Astrocyte (in vitro differentiated cells and primary cell): ENCODE measurements at regions not wholly inside any gene's neighbourhood (a gene's known extent, or its start where the extent isn't known, plus 50 kb on each side); places are given as distances from the start of the nearest gene placed in this dataset.

Experiments
- DNase-seq: peaks from one replicate; pipeline ENCODE4 v3.0.0-alpha.2; 2010; ENCODE audit warnings: low read depth
- FAIRE-seq: peaks from 2 replicates; lab custom pipeline; 2011; peaks lifted over from hg19 to GRCh38; lab: Jason Lieb, UNC
- H2AFZ ChIP-seq: 2 replicates; pipeline ENCODE4 v1.6.0; 2012; ENCODE audit warnings: low read depth, low read length, inconsistent platforms
- H3K27ac ChIP-seq: 2 replicates; pipeline ENCODE4 v1.5.1; 2011; ENCODE audit warnings: low read depth, low read length, inconsistent platforms
- H3K27me3 ChIP-seq: 2 replicates; pipeline ENCODE4 v1.6.0; 2011; ENCODE audit warnings: low read length, inconsistent platforms; ENCODE audit not compliant: insufficient read depth
- H3K36me3 ChIP-seq: 2 replicates; pipeline ENCODE4 v1.5.1; 2011; ENCODE audit warnings: low read length, inconsistent platforms; ENCODE audit not compliant: insufficient read depth
- H3K4me1 ChIP-seq: 2 replicates; pipeline ENCODE4 v1.5.1; 2011; ENCODE audit warnings: low read length, inconsistent platforms; ENCODE audit not compliant: insufficient read depth
- H3K4me2 ChIP-seq: 2 replicates; pipeline ENCODE4 v1.6.0; 2012; ENCODE audit warnings: low read length, inconsistent platforms
- H3K4me3 ChIP-seq: 2 replicates; pipeline ENCODE4 v1.5.1; 2011; ENCODE audit warnings: low read depth, mild to moderate bottlenecking, low read length, inconsistent platforms; ENCODE audit not compliant: insufficient read depth
- H3K79me2 ChIP-seq: 2 replicates; pipeline ENCODE4 v1.6.0; 2012; ENCODE audit warnings: mild to moderate bottlenecking, low read length, inconsistent platforms; ENCODE audit not compliant: insufficient read depth
- H3K9ac ChIP-seq: 2 replicates; pipeline ENCODE4 v1.6.0; 2012; ENCODE audit warnings: mild to moderate bottlenecking, low read length, inconsistent platforms
- H3K9me3 ChIP-seq: 2 replicates; pipeline ENCODE4 v1.5.1; 2012; ENCODE audit warnings: low read depth, mild to moderate bottlenecking, low read length, inconsistent platforms; ENCODE audit not compliant: insufficient read depth
- H4K20me1 ChIP-seq: 2 replicates; pipeline ENCODE4 v1.6.0; 2012; ENCODE audit warnings: low read length, inconsistent platforms; ENCODE audit not compliant: insufficient read depth
- H3K27ac Mint-ChIP-seq: one replicate; pipeline ENCODE4 v1.8.0; 2021; ENCODE audit warnings: mild to moderate bottlenecking, mixed read lengths; ENCODE audit not compliant: unreplicated experiment
- H3K27me3 Mint-ChIP-seq: one replicate; pipeline ENCODE4 v1.8.0; 2021; ENCODE audit warnings: low read depth, mixed read lengths; ENCODE audit not compliant: unreplicated experiment
- H3K36me3 Mint-ChIP-seq: one replicate; pipeline ENCODE4 v1.8.0; 2021; ENCODE audit warnings: low read depth, mixed read lengths; ENCODE audit not compliant: unreplicated experiment
- H3K4me1 Mint-ChIP-seq: one replicate; pipeline ENCODE4 v1.8.0; 2021; ENCODE audit warnings: low read depth, mixed read lengths; ENCODE audit not compliant: unreplicated experiment
- H3K4me3 Mint-ChIP-seq: one replicate; pipeline ENCODE4 v1.8.0; 2021; ENCODE audit warnings: mild to moderate bottlenecking, moderate library complexity, mixed read lengths; ENCODE audit not compliant: unreplicated experiment
- H3K9me3 Mint-ChIP-seq: one replicate; pipeline ENCODE4 v1.8.0; 2021; ENCODE audit warnings: mild to moderate bottlenecking, mixed read lengths; ENCODE audit not compliant: unreplicated experiment
- EZH2 ChIP-seq: IDR thresholded peaks from 2 replicates; pipeline ENCODE4 v1.6.1; 2012; ENCODE audit warnings: mild to moderate bottlenecking, low read length, inconsistent platforms; ENCODE audit not compliant: insufficient read depth
- TF ChIP-seq, protein P1 (sequence below): IDR thresholded peaks from 2 replicates; pipeline ENCODE4 v1.5.1; 2011; ENCODE audit warnings: low read depth, mild to moderate bottlenecking, inconsistent platforms, low read length, moderate library complexity; ENCODE audit not compliant: insufficient read depth

DNA sequence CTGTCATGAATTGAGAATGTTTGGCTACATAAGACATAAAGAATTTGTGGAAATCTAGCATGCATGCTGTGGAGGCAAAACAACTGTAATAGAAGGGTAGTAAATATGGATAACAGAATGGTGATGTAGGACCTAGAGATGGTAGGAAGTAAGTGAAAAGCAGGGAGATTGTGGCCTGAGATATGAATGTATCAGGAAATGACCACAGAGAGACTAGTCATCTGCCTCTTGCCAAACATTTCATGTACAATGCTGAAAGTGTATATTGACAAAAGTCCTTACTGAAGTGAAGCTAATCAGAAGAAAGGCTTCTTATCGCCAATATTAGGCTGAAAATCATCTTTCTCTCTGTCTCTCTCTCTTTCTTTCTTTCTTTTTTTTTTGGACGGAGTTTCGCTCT, 873.1 kb upstream of the CTNND2 start:
- Histone ChIP-seq H3K4me2 (no peak overlapping the region), H3K36me3 (no peaks in the 10 kb centered on the region), H3K79me2 (no peaks in the 10 kb centered on the region), H3K9me3 (no peaks in the 10 kb centered on the region), H4K20me1 (no peaks in the 10 kb centered on the region), H3K27ac (no peak overlapping the region), H3K4me1 (no peaks in the 10 kb centered on the region), H3K27me3 (no peaks in the 10 kb centered on the region), H3K4me3 (no peak overlapping the region), H2AFZ (no peak overlapping the region), H3K9ac (no peak overlapping the region)
- FAIRE-seq (no peak), DNase-seq (no peak)
- Mint-ChIP-seq H3K27me3 (no peaks in the 10 kb centered on the region), H3K27ac (no peak overlapping the region), H3K4me3 (no peak overlapping the region), H3K36me3 (no peaks in the 10 kb centered on the region), H3K9me3 (no peaks in the 10 kb centered on the region), H3K4me1 (peaks cover 2% of the 10 kb centered on the region)
- no peak for TF ChIP-seq EZH2
- TF ChIP-seq, protein P1, sequence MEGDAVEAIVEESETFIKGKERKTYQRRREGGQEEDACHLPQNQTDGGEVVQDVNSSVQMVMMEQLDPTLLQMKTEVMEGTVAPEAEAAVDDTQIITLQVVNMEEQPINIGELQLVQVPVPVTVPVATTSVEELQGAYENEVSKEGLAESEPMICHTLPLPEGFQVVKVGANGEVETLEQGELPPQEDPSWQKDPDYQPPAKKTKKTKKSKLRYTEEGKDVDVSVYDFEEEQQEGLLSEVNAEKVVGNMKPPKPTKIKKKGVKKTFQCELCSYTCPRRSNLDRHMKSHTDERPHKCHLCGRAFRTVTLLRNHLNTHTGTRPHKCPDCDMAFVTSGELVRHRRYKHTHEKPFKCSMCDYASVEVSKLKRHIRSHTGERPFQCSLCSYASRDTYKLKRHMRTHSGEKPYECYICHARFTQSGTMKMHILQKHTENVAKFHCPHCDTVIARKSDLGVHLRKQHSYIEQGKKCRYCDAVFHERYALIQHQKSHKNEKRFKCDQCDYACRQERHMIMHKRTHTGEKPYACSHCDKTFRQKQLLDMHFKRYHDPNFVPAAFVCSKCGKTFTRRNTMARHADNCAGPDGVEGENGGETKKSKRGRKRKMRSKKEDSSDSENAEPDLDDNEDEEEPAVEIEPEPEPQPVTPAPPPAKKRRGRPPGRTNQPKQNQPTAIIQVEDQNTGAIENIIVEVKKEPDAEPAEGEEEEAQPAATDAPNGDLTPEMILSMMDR, result no peak

DNA sequence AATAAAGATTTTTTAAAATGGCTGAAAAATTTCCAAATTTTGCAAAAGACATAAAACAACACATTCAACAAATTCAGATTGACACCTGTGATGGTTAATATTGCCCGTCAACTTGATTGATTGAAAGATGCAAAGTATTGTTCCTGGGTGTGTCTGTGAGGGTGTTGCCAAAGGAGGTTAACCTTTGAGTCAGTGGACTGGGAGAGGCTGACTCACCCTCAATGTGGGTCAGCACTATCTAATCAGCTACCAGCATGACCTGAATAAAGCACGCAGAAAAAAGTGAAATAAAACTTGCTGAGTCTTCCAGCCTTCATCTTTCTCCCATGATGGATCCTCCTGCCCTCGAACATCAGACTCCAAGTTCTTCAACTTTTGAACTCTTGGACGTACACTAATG, 868.0 kb upstream of the CTNND2 start:
- Histone ChIP-seq H2AFZ (no peak overlapping the region), H3K27ac (no peak overlapping the region), H3K4me2 (no peak overlapping the region), H3K9ac (no peak overlapping the region), H3K27me3 (no peaks in the 10 kb centered on the region), H3K4me3 (no peak overlapping the region), H3K9me3 (no peaks in the 10 kb centered on the region), H3K4me1 (no peaks in the 10 kb centered on the region), H3K79me2 (no peaks in the 10 kb centered on the region), H3K36me3 (no peaks in the 10 kb centered on the region), H4K20me1 (no peaks in the 10 kb centered on the region)
- TF ChIP-seq, protein P1, result no peak
- no peak for TF ChIP-seq EZH2
- DNase-seq (no peak), FAIRE-seq (no peak)
- Mint-ChIP-seq H3K36me3 (no peaks in the 10 kb centered on the region), H3K4me3 (no peak overlapping the region), H3K27ac (no peak overlapping the region), H3K9me3 (no peaks in the 10 kb centered on the region), H3K4me1 (peaks cover 2% of the 10 kb centered on the region), H3K27me3 (no peaks in the 10 kb centered on the region)

DNA sequence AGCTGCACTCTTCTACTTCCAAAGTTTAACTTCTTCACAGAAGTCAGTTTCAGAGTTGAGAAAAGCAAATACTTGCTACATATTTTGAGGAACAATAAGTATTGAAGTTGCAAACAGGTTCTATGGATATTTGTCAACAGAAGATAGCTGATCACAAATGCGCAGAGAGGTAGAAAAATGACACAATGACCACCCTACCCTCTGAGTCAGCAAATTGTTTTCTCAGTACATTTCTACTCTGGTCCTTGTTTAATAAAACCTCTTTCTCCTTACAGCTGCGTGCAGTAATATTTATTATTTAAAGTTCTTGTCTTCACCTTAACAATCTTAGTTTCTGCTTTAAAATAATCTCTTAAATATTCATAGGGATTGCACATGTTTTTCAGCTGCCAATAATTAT, 855.1 kb upstream of the CTNND2 start:
- Histone ChIP-seq H3K9ac (no peak overlapping the region), H3K27me3 (no peaks in the 10 kb centered on the region), H3K79me2 (no peaks in the 10 kb centered on the region), H3K4me3 (no peak overlapping the region), H4K20me1 (no peaks in the 10 kb centered on the region), H3K4me1 (no peaks in the 10 kb centered on the region), H2AFZ (no peak overlapping the region), H3K9me3 (no peaks in the 10 kb centered on the region), H3K36me3 (no peaks in the 10 kb centered on the region), H3K27ac (no peak overlapping the region), H3K4me2 (no peak overlapping the region)
- FAIRE-seq (no peak), DNase-seq (no peak)
- Mint-ChIP-seq H3K4me1 (peaks cover under 1% of the 10 kb centered on the region), H3K27me3 (no peaks in the 10 kb centered on the region), H3K9me3 (no peaks in the 10 kb centered on the region), H3K4me3 (no peak overlapping the region), H3K27ac (no peak overlapping the region), H3K36me3 (peaks cover 2% of the 10 kb centered on the region)
- TF ChIP-seq EZH2, result no peak
- TF ChIP-seq, protein P1, result no peak
